SIG-M5 treated with dmso at 0.1 percent for 504 hours (cell line): ENCODE measurements at regions not wholly inside any gene's neighbourhood (a gene's known extent, or its start where the extent isn't known, plus 50 kb on each side); places are given as distances from the start of the nearest gene placed in this dataset.

Experiments
- DNase-seq: peaks from one replicate; lab custom pipeline; 2025; ENCODE audit not compliant: unreplicated experiment; lab: John Stamatoyannopoulos, UW

DNA sequence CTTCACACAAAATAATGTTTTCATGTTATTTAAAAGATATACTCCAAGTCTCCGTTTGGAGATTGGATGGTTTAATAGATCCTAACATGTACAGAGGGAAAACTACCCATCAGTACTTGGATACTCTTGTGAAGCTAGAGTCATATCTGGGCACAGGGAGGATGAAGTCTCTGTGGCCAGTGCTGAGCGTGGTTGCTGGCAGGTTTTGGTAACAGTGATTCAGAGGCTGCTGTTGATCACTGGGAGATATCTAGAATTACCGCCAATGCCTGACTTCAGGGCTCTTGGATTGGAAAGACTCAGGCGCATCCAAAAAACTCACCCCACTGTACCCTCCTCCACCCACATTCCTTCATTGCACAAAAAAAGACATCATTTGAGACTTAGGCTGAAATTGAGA lies 107.2 kb upstream of the PGRMC2 start:
- DNase-seq = no peak

DNA sequence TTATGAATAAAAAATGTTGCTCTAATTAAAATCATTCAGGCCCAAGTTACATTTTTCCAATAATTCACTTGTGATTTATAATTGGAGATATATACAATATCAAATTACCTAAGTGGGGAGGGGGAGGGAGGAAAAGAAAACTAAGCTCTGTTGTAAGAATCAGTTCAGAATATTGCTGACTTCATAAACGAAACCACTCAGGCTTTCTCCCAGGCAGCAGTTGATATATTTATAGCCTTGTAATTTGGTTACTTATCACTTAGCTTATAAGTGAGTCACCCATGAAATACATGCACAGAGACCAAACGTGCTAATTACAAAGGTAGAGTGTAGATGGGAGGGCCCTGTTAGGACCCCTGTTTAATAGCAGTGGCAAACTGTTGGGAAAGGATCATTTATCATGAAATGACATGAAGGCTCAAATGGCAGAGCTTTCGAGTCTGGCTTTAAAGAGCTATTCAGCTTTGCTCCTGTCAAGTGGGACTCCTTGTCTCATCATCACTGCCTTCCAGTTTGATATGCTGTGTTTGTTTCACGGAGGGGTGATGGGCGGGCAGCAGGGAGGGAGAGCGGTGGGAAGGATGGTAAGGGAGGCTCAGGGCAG lies 105.6 kb upstream of the PGRMC2 start:
- DNase-seq = no peak

DNA sequence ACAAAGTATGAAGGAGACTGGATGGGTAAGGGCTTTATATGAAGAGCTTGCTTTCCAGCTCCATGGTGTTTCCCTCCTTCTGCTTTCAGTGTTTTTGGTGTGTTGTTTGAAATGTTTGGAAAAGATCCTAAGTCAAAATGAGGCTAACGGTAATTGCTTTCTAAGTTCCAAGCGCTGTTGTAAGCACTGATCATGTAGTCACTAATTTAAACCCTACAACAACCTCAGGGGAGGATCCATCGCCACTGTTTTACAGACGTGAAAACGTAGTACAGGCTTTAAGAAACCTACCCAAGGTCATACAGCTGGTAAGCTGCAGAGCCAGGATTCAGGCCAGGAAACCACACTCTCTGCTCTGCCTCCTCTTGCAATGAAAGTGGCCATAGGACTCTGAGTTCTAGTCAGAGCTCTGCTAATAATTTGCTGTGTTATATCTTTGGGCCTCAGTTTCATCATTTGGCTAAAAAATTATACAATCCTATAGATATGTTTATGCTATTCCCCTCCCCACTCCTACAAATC lies 102.9 kb upstream of the PGRMC2 start:
- no peak for DNase-seq

DNA sequence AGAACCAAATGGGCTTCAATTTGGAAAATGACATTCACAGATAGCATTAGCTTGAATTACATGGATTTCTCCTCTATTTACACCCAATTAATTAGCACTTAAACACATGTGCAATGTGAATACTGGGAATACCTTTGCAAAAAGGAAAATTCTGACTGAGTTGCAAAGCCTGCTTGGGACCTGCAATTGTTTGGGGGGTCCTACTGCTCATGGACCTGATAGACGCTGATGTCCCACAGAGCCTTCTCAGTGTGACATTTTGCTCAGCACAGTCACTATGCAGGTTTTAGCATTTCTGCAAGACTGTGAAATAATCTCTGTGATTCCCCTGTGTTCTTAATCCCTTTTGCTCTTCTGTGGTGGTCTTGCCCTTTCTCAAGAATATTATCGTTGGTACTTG lies 101.2 kb upstream of the PGRMC2 start:
- DNase-seq = no peak

DNA sequence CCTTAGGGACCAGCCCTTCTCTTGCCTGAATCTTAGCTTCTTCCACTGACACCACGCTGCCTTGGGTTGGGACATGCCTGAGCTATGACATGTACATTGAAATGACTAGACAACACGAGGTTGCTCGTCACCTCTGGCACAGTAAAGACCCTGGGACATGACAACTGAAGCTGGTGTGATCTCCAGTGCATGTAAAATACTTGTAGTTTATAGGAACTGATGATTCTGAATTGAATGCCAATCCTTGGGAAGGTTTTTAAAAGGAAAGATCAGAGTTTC lies 100.7 kb upstream of the PGRMC2 start:
- no peak for DNase-seq

DNA sequence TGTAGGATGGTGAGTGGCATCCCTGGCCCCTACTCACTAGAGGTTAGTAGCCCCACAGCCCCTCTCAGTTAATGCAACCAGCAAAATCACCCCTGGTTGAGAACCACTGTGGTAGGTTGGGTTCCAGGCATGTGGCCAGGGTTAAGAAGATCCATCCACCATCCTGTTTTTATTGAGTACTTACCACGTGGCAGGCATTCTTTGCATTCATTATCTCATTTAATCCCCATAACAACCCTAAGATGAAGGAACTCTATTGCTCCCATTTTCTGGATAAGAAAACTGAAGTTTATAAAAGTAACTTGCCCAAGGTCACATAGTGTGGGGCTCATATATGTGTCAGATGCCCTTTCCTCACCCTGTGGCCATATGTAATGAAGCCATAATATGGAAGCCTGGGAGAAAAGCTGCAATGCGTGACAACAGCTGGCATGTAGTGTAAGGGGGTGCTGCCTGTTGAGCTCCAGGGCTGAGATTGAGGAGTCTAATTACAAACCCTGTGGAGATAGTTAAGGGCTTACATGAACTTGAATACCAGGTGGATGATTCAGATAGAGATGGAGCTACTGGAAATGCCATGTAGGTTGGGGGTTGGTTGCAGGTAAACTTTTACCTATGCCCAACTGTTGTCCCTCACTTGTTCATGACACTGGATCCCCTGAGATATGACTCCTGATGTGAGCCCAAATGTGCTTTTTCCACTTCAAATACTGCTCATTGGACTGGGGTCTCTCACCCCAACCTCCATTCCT lies 100.2 kb upstream of the PGRMC2 start:
- DNase-seq = no peak

DNA sequence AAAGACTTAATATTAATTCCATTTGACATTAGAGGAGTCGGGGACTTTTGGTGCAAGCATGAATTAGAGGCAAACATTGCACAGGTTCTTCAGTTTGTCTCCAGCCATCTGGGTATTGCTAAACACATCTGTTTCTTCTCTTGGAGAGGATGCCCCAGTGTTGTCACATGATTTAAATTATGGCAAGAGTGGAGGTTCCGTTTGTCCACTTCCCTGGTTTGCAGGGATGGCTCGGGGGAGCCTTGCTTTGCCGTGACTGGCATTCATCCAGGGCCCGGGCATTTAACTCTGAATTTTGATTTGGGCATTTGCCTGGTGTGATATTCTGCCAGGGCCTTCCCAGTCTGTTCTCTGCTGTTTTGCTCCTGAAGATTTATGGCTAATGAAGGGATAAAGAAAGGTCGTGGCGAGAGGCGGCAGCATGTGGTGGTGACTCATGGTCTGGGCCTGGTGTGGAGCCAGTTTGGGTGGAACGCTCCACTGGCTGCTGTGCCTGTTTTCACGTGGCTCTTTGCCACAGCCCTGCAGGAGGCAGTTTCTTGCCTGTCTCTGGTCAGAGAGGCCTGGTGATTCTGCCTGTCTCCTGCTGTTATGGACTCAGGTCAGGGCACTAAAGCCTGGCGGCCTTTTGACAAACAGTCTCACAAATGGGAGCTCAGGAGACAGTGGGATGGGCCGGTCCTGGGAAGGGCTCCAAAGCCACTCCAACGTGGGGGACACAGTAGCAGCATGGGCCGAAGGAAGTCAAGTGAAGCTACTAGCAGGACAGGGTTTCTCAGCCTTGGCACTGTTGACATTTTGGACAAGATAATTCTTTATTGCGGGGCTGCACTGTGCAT lies 99.4 kb upstream of the PGRMC2 start:
- DNase-seq = no peak

DNA sequence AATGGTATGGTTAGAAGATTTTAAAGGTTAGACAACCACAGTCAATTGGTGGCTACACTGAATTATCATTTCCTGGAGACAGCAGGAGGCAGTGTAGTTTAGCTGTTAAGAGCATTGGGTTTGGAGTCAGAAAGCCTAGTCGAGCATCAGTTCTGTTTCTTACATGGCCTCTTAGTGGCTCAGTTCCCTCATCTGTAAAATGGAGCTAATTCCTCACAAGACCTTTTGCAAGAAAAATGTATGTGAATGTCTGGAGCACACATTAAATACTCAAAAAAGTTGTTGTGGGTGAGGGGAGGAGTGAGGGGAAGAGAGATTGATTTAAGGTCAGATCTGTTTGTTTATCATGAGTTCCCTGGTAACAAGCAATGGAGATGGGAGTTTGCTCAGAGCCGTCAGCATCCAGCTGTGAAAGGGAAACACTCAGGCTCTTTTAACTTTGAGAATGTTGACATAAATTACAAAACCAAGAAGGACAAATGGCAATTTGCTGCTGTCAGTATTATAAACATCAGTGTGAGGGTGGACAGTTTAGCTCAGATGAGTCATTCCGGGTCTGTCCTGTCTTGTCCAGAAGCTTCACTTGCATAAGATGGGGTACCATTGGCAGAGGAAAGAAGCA lies 98.2 kb upstream of the PGRMC2 start:
- no peak for DNase-seq

DNA sequence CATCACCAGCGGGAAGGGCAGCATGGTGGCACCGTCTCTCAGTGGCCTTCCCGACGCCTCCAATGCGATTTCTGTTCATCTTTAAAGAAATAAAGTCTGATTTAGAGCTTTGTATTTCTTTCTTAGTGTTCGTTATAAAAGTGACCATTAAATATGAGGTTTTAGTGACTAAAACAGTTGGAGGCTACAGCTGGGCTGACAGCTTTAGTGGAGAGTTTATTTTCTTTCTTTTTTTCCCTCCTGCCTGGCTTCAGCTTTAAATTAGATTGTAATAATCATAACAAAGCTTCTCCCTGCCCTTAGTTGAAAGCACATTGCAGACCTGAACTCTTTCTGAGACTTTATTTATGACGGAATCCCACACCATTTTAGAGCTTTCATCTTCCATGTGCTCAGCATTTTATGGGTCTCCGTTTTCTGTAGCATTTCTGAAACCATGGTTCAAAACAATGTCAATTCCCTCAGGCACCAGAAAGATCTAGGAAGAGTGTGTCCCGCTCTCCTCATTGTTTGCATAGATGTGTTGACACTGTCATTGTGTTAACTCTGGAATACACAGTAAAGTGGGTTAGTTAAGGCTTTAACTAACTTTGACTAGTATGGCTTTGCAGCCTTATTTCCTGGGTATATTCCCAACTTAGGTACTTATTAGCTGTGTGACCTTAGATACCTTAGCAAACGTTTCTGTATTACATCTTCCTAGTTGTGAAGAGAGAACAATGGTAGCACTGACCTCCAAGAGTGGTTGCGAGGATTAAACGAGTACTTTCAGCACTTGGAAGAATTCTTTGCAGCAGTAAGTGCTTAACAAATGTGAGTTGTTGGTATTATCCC lies 97.4 kb upstream of the PGRMC2 start:
- DNase-seq = no peak

DNA sequence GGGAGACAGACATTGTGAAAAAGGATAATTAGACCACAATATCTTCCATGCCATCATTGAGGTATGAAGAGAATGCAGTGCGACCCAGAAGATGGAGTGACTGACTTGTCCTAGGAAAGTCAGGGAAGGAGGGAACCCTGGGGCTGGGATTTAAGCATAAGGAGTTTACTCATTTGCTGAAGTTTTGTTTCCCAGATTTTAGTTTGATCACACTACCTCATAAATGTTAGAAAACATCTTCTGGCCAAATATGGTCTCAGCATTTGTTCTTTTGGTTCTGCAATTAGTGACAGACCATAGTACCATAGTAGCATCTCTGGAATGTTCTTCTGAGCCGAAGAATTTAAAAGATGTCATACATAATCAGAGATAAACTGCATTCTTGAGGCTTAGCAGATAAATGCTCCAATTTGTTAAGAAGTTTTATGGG lies 96.5 kb upstream of the PGRMC2 start:
- no peak for DNase-seq

DNA sequence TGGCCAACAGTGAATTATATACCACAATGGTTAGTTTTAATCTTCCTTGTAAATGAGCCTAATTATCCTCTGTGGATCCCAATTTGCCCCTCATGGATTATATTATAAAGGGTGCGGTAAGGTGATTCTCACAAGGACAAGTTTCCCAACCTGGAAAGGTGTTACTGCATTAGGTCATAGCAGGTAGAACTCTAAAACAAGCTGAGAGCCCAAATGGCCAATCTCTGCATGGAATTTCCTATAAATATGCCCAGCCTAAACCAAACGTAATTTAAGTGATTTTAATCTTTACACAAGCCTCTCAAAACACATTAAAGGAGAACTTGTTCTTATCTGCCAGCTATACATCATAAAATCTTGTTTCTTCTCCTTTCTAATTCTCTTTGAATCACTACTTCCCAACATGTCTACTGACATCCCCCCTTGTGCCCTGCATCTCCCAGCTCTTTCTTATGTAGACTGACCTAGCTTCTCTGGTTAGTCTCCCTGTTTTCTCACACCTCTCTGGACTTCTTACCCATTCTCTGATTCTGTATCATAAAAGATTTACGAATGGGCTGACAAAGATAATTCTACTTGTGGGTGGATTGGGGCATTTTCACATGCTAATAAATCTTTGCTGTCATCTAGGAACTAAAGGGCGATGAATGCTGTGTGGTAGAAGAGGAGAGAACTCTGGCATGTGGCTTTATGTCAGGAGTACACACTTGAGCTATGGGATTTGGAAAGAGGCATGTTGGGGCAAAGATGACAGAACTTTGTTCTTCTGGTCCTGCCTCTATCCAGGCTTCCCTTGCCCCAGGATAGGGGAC lies 94.3 kb upstream of the PGRMC2 start:
- DNase-seq = no peak

DNA sequence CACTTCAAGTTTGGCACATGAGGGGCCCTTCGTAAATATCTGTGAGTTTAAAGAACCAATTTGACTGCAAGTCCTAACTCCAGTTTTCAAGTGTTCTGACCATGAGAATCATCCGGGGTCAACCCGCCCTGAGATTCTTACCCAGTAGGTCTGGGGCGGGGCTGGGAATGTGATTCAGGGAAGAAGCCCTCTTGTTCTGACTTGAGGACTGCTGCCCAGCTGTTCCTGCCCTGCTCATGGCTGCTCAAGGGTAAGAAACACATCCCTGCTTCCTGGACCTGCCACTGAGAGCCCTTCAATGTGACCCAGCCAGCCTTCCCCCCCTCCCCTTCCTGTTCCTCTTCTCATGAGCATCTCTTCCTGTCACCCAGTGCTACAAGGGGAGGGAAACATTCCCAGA lies 92.7 kb upstream of the PGRMC2 start:
- DNase-seq = no peak

DNA sequence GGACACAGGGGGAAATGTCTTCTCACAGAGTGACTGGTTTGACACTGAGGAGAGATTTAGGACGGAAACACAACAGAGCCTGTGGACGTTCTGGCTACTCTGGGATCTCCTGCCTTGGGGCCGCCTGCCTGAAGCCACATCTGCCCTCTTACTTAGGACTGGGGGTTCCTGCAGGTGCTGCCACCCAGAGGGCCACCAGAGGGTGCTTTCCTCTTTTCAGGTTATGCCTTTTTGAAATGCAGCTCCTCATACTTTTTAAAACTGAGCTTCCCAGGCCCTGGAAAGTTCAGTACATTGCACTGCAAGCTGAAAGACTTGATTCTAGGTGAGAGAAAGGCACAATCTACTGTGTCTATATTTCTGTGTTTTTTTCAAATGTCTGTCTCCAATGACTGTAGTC lies 92.2 kb upstream of the PGRMC2 start:
- DNase-seq = peak; percentile 34

DNA sequence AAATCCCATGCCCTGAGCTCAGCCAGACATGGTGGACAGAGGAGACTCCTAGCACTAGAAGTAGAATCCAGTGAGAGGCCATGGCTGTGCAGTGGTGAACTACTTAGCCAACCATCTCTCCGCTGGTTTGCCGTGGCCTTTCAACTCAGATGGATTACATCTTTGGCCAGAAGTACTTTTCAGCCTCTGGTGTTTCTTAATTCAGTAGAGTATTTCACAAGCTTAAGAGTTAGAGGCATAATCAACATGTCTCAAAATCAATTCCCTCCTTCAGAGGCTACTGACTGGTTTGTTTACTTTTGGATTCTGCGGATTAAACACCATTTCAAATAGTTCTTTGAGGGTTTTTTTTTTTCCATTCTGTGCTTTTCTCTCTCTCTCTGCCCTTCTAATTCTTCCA lies 91.1 kb upstream of the PGRMC2 start:
- DNase-seq = no peak

DNA sequence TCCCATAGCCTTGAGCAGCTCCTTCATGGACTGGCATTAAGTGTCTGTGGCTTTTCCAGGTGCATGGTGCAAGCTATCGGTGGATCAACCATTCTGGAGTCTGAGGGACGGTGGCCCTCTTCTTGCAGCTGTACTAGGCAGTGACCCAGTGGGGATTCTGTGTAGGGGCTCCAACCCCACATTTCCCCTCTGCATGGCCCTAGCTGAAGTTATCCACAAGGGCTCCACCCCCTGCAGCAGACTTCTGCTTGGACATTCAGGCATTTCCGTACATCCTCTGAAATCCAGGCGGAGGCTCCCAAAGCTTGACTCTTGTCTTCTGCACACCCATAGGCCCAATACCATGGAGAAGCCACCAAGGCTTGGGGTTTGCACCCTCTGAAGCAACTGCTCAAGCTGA lies 89.3 kb upstream of the PGRMC2 start:
- no peak for DNase-seq

DNA sequence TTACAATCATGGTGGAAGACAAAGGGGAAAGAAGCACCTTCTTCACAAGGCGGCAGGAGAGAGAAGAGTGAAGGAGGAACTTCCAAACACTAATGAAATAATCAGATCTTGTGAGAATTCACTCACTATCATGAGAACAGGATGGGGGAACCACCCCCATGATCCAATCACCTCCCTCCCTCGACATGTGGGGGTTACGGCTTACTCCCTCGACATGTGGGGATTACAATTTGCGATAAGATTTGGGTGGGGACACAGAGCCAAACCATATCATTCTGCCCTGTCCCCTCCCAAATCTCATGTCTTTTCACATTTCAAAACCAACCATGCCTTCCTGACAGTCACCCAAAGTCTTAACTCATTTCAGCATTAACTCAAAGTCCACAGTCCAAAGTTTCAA lies 88.7 kb upstream of the PGRMC2 start:
- DNase-seq = no peak

DNA sequence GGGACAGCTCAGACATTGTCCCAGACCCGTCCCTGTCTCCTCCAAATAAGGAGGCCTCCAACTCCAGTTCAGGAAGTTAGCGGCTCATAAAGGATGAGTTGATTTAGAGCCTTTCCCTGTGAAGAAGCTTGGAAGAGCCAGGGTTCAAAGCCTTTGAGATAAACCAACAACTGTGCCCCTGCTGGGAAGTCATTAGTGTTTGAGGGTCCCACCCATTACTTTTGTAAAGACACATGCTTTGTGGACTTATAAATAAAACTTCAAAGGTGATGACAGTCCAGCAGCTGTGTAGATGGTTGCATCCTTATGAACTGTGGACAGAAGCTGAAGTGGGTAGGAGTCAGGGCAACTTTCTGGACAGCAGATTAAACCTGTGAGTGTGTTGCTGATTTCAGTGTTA lies 86.0 kb upstream of the PGRMC2 start:
- no peak for DNase-seq

DNA sequence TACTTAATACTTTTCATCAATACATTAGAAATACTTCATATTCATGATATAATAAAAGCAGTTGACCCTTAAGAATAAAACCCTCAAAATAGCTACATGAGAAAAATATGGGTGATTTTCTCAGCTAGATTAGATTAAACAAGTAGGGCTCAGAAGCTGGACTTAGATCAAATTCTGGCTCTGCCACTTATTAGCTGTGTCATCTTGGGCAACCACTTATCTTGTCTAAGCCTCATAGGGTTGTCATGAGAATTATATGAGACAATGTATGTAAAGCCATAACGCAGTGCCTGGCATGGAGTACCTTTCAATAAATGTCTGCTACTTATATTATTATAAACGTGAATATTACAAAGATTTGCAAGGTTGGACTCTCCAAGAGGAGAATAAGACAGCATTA lies 84.3 kb upstream of the PGRMC2 start:
- DNase-seq = no peak

DNA sequence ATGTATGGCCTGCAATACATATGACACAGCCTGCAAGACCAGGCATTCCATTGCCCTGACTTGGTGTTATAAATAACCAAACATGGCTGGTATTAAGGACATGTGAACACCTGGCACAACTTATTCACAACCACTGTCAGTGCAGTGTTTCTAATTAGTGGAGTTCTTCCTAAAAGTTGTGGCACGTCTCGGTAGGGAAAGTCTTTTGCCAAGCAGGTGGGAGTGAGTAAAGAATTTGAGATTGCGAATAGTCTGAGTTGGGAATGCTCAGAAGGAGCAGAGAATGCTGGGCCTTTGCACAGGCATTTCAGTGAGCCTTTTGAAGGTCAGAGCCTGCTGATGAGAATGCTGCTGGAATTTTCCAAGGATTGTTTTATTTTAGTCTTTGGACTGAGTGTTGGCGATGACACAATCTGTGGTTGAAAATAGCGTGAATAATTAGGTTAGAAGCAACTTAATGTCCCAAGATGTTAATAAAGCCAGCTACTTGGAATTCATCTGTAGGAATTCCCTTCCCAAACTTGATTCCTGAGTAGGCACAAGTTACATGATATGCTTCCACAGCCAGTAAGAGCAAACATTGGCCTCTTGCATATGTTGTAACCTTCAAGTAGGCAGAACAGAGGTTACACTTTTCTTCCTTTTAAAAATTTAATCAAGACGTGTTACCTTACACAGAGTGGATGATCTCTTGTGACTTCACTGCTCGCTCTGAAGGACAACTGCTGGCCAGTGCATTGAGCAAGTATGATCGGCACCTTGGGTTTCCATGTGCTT lies 83.6 kb upstream of the PGRMC2 start:
- DNase-seq = no peak
